ENCODE measurements at regions not wholly inside any gene's neighbourhood (a gene's known extent, or its start where the extent isn't known, plus 50 kb on each side); places are given as distances from the start of the nearest gene placed in this dataset.

GRCh38 chr11:97202613-97203292, 812.9 kb downstream of the JRKL start:
- Mint-ChIP-seq H3K36me3 (ENCODE audit: insufficient read depth) (no peaks in the 10 kb centered on the region), H3K9me3 (ENCODE audit: low read depth) (no peaks in the 10 kb centered on the region), H3K27me3 (peaks cover 43% of the 10 kb centered on the region), H3K4me1 (ENCODE audit: low read depth) (peaks cover 13% of the 10 kb centered on the region), H3K4me3 (ENCODE audit: low read depth) (no peak overlapping the region), H3K27ac (no peak overlapping the region)
- no peak for TF ChIP-seq CTCF (IDR thresholded peaks at IDR 0.05; ENCODE audit: unreplicated experiment)
- no peak for DNase-seq (ENCODE audit: low spot score, unreplicated experiment)

- Mint-ChIP-seq H3K9me3 (ENCODE audit: low read depth) (no peaks in the 10 kb centered on the region), H3K4me3 (ENCODE audit: low read depth) (no peak overlapping the region), H3K4me1 (ENCODE audit: low read depth) (no peaks in the 10 kb centered on the region), H3K36me3 (ENCODE audit: insufficient read depth) (no peaks in the 10 kb centered on the region), H3K27me3 (no peaks in the 10 kb centered on the region), H3K27ac (no peak overlapping the region)
- TF ChIP-seq CTCF (IDR thresholded peaks at IDR 0.05; ENCODE audit: unreplicated experiment), result no peak
- no peak for DNase-seq (ENCODE audit: low spot score, unreplicated experiment)
These were observed 828.2 kb downstream of the JRKL start for GRCh38 chr11:97218011-97218410.

- no peaks in the 10 kb centered on the region for H3K36me3 Mint-ChIP-seq (ENCODE audit: insufficient read depth)
- H3K4me1 Mint-ChIP-seq (ENCODE audit: low read depth), result peaks cover 6% of the 10 kb centered on the region
- H3K27me3 Mint-ChIP-seq, result no peaks in the 10 kb centered on the region
- no peaks in the 10 kb centered on the region for H3K9me3 Mint-ChIP-seq (ENCODE audit: low read depth)
- H3K27ac Mint-ChIP-seq, result no peak overlapping the region
- TF ChIP-seq CTCF (IDR thresholded peaks at IDR 0.05; ENCODE audit: unreplicated experiment), result no peak
- no peak for DNase-seq (ENCODE audit: low spot score, unreplicated experiment)
- no peak overlapping the region for H3K4me3 Mint-ChIP-seq (ENCODE audit: low read depth)
These were observed 833.8 kb downstream of the JRKL start for GRCh38 chr11:97223647-97224046.

GRCh38 chr11:97224396-97224795, 834.6 kb downstream of the JRKL start:
- H3K4me1 Mint-ChIP-seq (ENCODE audit: low read depth), result peaks cover 6% of the 10 kb centered on the region
- no peak for TF ChIP-seq CTCF (IDR thresholded peaks at IDR 0.05; ENCODE audit: unreplicated experiment)
- no peak for DNase-seq (ENCODE audit: low spot score, unreplicated experiment)
- no peaks in the 10 kb centered on the region for H3K27me3 Mint-ChIP-seq
- no peak overlapping the region for H3K4me3 Mint-ChIP-seq (ENCODE audit: low read depth)
- H3K36me3 Mint-ChIP-seq (ENCODE audit: insufficient read depth), result no peaks in the 10 kb centered on the region
- H3K27ac Mint-ChIP-seq, result no peak overlapping the region
- H3K9me3 Mint-ChIP-seq (ENCODE audit: low read depth), result no peaks in the 10 kb centered on the region

GRCh38 chr11:97225794-97226193, 836.0 kb downstream of the JRKL start:
- Mint-ChIP-seq H3K4me3 (ENCODE audit: low read depth) (no peak overlapping the region), H3K9me3 (ENCODE audit: low read depth) (no peaks in the 10 kb centered on the region), H3K36me3 (ENCODE audit: insufficient read depth) (no peaks in the 10 kb centered on the region), H3K4me1 (ENCODE audit: low read depth) (peaks cover 6% of the 10 kb centered on the region), H3K27me3 (no peaks in the 10 kb centered on the region), H3K27ac (no peak overlapping the region)
- no peak for TF ChIP-seq CTCF (IDR thresholded peaks at IDR 0.05; ENCODE audit: unreplicated experiment)
- DNase-seq (ENCODE audit: low spot score, unreplicated experiment), result no peak

Measured in progenitor cell of endocrine pancreas (in vitro differentiated cells).